ENCODE measurements at regions not wholly inside any gene's neighbourhood (a gene's known extent, or its start where the extent isn't known, plus 50 kb on each side); places are given as distances from the start of the nearest gene placed in this dataset.
"Not testable (repeated sequence)": the region's sequence is repeated elsewhere in the genome, so short reads cannot be mapped to it uniquely, and the experiment has no call there.

- intact Hi-C loops (cut with DNase I) = no loop called here
- DNase-seq = peak in 5 of 10 donors; percentile 14 to 87 (median 72)
These were observed 141.2 kb upstream of the IER5L start for GRCh38 chr9:129319076-129319937.

- intact Hi-C loops (cut with DNase I) = no loop called here
- DNase-seq = peak in 2 of 10 donors; percentile 7 to 82
These were observed 140.3 kb upstream of the IER5L start for GRCh38 chr9:129318121-129319075.

- intact Hi-C loops (cut with DNase I) = no loop called here
- DNase-seq = peak in 9 of 10 donors; percentile 43 to 97 (median 80)
These were observed 139.3 kb upstream of the IER5L start for GRCh38 chr9:129317179-129318011.

- DNase-seq = peak in 2 of 10 donors; percentile 30 to 38
- intact Hi-C loops (cut with DNase I) = no loop called here
These were observed 138.4 kb upstream of the IER5L start for GRCh38 chr9:129316281-129317030.

GRCh38 chr9:129313331-129313955, 135.4 kb upstream of the IER5L start:
- intact Hi-C loops (cut with DNase I) = no loop called here
- DNase-seq = peak in 1 of 10 donors; percentile 39

GRCh38 chr9:129312251-129313122, 134.4 kb upstream of the IER5L start:
- DNase-seq = peak in 2 of 10 donors; percentile 57 to 69
- intact Hi-C loops (cut with DNase I) = no loop called here

GRCh38 chr9:129311643-129312042, 133.6 kb upstream of the IER5L start:
- peak in 1 of 10 donors; percentile 22 for DNase-seq
- intact Hi-C loops (cut with DNase I) = no loop called here

GRCh38 chr9:129310666-129311350, 132.7 kb upstream of the IER5L start:
- intact Hi-C loops (cut with DNase I) = no loop called here
- peak in 1 of 10 donors; percentile 42 for DNase-seq

- DNase-seq = no peak
- intact Hi-C loops (cut with DNase I) = no loop called here
These were observed 131.8 kb upstream of the IER5L start for GRCh38 chr9:129309906-129310305.

GRCh38 chr9:129309041-129309430, 131.0 kb upstream of the IER5L start:
- intact Hi-C loops (cut with DNase I) = no loop called here
- DNase-seq = peak in 2 of 10 donors; percentile 1 to 36

- DNase-seq = peak in 3 of 10 donors; percentile 1 to 8 (median 3)
- intact Hi-C loops (cut with DNase I) = no loop called here
These were observed 129.3 kb upstream of the IER5L start for GRCh38 chr9:129307227-129307970.

- DNase-seq = peak in 3 of 10 donors; percentile 3 to 63 (median 3)
- intact Hi-C loops (cut with DNase I) = no loop called here
These were observed 128.4 kb upstream of the IER5L start for GRCh38 chr9:129306318-129306973.

- intact Hi-C loops (cut with DNase I) = no loop called here
- peak in 2 of 10 donors; percentile 5 to 58 for DNase-seq
These were observed 127.2 kb upstream of the IER5L start for GRCh38 chr9:129305246-129305645.

GRCh38 chr9:129301941-129302340, 123.9 kb upstream of the IER5L start:
- intact Hi-C loops (cut with DNase I) = no loop called here

GRCh38 chr9:129296195-129296594, 118.1 kb upstream of the IER5L start:
- peak in 1 of 10 donors; percentile 2 for DNase-seq
- intact Hi-C loops (cut with DNase I) = not testable (repeated sequence)

More at GRCh38 chr9:129301941-129302340, 123.9 kb upstream of the IER5L start:
- DNase-seq = no peak

GRCh38 chr9:129291041-129291501, 113.0 kb upstream of the IER5L start:
- intact Hi-C loops (cut with DNase I) = no loop called here
- DNase-seq = peak in 2 of 10 donors; percentile 1 to 44
